CD4-positive, alpha-beta T cell treated with Interleukin-4 for 4 hours (primary cell): ENCODE measurements at regions not wholly inside any gene's neighbourhood (a gene's known extent, or its start where the extent isn't known, plus 50 kb on each side); places are given as distances from the start of the nearest gene placed in this dataset.

Experiments used
- DNase-seq: peaks from one replicate; pipeline ENCODE4 v3.0.0-alpha.2; 2020

DNA sequence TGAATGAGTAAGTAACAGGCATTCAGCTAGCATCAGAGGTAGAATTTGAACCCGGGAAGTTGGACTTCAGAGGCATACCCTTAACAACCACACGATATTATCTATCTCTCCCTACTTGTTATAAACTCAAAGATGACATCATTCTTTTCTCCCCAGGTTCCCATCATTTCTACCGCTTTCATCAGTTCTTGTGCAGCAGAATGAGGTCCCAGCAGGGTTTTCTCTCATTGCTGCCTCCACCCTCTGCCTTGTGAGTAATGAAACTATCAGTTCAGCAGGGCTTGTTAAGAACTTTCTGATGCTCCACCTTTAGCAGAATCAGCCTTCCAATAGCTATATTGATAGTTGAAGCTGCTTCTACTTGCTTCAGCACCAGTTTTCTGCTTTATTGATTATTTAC is 487.5 kb upstream of the KCNMB2 start:
- DNase-seq, result no peak

DNA sequence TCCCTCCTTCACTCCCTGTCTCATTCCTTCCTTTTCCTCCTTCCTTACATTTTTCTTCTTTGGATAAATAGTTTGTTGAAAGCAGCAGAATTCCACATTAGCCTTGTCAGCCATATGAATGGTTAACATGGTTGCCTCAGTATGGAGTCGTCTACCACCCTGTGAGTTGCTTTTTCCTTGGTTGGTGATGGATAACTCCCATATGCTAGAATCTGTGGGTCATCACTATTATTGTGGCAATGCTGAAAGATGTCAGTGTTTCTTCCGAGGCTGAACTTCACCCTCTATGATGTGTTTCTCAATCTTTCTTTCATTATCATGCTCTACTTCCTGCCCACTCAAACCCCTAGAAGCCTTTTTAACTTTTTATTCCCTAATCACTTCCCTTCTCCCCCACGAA is 481.8 kb upstream of the KCNMB2 start:
- DNase-seq, result no peak

DNA sequence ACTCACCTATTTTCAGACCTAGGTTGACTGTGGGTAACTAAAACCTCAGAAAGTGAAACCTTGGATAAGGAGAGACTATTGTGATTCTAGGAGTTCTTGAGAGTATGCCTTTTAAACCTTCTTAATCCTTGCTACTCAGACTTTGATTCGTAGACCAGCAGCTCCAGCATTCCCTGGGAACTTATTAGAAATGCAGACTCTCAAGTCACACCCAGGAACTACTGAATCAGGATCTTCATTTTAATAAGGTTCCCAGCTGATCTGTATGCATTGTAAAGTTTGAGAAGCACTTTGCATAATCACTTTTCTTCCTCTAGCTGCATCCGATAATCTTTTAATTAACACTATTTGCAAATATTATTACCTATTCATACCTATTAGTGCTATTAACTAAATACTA is 480.3 kb upstream of the KCNMB2 start:
- DNase-seq, result no peak

DNA sequence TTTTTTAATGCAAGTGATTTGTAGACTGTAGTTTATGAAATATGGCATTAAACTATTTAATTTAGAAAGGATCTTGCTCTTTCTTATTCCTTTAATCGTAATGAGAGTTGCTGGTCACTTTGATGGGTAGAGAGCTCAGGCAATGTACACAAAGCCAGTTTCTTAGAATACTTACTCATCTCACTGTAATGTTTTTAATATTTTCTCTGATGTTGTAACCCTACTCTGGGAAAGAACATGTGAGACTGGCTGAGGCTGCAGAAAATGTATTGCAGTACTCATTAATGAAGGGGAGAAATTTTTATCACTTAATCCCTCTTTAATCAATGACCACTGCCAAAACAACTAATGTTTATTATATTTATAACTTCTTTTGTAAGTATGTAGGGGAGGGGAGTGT is 479.4 kb upstream of the KCNMB2 start:
- no peak for DNase-seq

DNA sequence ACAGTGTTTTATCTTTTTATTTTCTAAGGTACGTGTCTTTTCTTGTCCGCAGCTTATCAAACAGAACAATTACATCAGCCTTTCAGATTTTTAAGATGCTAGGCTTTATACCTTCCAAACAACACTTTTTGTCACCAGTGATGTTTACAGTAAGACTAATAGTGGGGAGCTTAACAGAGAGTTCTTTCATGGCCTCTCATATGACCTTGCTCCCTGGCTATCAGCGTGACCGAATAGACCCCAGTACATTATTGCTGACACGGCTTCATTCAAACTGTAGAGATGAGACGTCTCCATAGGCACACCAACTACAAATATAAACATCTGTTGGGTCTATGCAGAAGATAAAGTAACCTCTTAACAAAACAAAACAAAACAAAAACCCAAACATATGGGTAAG is 477.6 kb upstream of the KCNMB2 start:
- no peak for DNase-seq

DNA sequence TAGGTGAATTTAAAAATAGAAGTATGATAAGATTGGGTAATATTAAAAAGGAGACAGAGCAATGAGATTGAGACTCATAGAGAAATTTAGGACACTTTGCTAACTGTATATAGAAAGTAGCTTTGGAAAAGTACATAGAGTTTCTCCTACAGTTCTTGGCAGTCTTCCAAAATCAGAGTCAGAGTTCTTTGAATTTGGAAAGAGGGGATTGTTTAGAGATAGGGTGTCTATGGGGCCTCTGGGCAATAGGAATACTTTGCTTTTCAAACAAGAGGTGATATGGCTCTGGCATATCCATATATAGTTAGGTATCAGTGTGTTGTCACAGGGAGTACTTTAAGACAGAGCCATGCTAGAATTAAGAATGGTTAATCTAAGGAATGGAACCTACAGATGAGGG is 477.1 kb upstream of the KCNMB2 start:
- DNase-seq, result no peak

DNA sequence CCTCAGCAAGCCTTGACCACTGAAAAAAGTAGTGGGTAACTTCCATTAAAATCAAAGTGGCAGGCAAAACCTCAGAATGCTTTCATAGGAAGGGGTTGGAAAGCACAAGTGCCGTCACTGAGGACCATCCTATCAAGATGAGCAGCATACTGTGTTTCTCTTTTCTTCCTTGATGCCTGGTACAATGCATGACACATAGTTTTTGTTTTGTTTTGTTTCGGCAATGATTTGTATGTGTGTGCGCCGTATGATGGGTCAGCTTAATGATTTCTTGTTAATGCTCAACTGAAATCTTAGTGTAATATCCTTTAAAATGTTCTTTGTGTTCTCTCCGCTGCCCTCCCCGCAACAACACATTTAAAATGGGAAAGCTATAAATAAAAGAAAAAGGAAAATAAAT is 476.4 kb upstream of the KCNMB2 start:
- DNase-seq, result no peak

DNA sequence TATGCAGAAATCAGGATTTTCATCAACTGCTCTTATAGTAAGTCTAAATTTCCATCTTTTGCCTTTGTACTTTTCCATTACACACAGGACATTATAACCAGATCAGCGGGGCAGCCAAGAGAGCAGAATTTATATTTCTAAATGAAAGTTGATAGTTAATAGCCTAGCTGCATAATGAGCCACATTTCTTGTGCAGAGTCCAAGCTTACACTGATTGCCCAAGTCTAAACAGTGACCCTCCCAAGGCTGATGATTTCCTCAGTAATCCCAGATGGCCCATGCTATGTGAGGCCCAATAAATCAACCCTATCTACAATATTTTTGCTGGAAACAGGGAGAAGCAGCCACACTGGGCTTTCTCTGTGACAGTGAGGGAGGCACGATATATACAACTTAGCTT is 475.8 kb upstream of the KCNMB2 start:
- no peak for DNase-seq

DNA sequence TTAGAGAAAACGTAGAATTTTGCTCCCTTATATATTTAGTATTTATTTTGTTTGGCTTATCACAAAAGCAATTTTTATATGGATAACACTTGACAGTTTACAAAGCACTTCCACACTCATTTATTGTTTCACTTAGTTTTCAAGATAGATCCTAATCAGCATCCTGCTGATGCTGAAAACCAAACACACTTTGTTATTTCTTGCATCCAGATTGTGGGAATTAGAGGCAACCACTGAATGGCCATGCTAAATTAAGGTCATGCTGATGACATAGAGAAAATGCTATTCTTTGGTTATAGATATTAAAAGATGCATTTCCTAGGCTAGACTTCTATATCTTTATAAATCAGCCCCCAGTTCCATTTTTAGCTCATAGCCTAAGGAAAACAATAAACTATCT is 474.1 kb upstream of the KCNMB2 start:
- DNase-seq, result no peak

DNA sequence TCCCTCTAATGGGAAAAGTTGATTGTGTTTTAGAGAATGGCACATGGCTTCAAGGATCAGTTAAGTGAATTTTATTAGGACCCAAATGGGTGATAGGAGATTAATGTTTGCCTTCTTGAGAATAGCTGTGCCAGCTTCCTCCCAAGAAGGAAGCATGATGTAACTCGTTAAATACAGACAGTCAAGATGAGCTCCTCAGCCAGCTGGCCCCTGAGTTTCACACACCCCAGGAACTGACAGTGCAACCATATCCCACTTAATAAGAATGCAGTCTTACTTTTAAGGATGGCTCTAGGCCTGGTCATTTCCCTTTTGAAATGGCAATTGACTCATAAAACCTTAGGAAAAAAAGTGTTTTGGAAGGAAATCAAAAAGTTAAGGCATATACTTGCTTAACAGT is 472.8 kb upstream of the KCNMB2 start:
- no peak for DNase-seq

DNA sequence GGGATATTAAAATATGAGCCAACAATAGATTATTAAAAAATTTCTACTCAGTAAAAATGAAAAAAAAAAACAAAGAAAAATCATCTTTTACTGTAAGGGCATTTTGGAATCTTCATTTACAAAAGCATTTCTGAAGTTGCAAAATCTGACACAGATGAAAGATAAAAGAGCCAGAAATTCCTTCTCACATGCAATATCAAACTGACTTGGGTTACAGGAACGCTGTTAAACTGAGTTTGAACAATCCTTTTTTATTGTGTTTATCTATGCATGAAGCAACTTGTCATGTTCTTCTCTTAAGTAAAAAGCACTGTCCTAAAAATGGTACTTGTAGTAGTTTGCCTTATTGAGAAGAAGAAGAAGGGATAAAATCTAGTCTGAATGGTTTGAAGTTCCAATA is 468.5 kb upstream of the KCNMB2 start:
- DNase-seq, result no peak

DNA sequence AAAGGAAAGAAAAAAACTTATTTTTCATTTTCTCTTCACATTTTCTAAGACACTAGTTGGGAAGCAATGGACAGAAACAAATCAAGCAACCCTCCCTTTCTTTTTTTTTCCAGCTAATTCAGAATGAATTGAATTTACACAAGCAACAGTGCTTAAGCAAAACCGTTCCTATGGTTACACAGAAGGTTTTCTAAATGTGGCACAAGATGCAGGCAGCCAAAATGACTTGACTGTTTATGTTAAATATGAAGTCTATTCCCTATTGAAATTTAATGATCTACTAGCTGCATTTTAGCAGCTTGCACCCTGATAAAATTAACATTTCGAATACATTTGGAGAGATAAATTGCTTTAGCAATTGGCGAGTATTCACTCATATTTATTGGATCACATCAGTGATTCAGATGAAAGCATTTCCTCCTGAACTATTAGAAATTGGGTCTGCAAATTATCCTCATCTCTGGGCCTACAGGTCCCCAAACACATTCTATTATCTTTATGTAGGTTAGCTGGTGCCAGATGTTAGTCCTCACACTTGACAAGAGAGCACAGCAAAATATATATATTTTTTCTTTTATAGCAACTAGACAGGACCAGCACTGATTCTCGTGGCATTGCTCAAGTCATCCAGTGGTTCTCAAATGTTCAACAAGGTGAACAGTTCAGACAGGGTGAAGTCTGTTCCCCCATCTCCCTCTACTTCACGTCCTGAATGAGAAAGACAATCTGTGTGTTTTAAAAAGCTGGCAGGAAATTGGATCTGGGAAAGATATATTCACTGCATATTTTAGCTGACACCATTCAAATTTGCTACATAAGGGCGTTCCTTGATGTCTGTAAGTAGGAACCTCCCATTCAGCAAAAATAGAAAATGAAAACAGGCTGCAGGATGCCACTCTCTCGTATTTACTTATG is 463.6 kb upstream of the KCNMB2 start:
- no peak for DNase-seq

DNA sequence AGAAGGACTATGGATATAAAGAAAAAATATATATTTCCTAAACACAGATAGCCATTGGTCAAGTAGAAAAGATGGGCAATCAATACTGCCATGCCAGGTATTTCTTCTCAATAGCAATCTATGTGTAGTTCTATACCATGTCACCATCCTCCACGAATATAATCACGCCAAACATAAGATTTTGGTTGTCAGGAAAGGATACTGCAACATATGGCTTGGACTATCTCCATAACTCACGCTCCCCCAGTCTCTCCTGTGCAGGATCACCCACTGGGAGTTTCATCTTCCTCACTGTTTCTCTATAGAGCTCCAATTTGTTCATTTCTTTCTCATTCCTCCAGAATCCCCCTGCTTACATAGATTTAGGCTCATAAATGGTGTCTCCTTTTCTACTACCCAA is 462.9 kb upstream of the KCNMB2 start:
- DNase-seq, result no peak

DNA sequence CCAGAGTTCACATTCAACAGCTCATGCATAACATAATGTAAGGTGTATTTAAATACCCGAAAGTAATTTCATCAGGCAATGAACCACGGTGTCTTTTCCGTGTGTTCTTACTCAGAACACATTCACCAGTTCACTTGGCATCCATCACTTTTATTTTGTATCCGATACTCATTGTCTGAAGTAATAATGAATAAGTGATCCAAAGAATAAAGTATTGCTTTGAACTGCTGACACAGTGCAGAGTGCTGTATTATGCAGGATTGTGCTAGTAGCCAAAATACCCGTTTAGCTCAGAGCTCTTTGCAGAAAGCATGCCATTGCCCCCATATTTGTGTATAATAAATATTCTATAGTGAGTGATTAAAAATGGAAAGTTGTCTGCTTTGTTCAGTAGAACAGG is 460.9 kb upstream of the KCNMB2 start:
- no peak for DNase-seq

DNA sequence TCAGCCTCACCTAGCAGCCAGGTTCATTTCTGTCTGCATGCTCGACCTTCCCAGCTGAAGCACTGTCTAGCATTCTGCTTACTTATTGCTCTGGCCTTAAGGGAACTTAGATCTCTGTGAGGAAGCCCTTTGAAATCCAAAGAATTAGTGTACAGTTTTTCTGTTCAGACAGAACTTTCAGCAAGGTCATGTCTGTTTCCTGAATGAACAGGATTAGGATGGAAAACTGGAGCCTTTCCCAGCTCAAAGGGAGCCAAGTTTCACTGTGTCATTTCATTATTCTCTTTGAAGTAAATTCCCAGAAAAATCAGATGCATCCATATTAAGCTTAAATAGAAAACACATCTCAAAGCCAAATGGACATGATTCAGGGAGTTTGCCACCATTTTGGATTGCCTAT is 457.3 kb upstream of the KCNMB2 start:
- DNase-seq, result no peak

DNA sequence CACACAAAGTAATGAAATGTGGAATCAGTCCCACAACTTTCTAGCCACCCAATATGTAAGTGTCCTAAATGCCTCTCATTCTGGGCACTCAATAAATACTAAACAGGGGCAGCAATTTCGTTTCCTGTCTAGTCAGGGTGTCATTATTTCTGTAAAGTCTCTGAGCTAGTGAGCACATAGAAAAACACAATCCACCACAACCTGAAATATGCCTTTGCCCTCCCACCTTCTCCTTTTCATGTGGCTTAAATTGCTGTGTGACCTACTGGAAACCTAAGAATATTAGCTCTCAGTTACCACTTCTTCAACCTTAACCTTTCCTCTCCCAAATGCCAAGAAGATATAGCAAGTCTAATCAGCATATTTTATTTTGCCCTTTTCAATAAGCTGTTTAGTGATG is 456.3 kb upstream of the KCNMB2 start:
- DNase-seq, result no peak

DNA sequence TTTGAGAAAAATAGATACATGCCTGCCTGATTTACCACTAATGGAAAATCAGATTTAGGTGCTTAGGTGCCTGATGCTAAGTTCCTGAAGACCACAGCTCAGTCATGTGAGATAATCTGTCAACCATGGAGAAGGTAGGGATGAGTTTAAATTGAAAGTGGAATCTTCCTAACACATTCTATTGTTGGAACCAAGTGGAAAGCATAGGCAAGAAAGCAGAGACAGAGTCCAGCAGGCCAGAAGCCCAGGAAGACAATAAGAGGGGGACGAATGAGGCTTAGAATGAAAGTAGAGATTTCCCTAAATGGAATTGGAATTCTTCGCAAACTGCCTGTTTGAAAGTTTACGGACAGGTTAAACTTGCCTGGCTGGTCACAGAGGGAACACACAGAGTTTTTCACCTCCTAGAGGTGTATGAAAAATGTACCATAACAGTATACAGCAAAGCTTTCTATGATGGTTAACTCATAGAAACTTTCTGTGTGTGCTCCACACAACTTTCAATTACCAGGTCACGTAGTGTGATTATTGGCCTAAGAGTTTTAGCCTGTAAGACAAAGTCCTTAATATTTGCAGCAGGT is 453.8 kb upstream of the KCNMB2 start:
- DNase-seq, result no peak

DNA sequence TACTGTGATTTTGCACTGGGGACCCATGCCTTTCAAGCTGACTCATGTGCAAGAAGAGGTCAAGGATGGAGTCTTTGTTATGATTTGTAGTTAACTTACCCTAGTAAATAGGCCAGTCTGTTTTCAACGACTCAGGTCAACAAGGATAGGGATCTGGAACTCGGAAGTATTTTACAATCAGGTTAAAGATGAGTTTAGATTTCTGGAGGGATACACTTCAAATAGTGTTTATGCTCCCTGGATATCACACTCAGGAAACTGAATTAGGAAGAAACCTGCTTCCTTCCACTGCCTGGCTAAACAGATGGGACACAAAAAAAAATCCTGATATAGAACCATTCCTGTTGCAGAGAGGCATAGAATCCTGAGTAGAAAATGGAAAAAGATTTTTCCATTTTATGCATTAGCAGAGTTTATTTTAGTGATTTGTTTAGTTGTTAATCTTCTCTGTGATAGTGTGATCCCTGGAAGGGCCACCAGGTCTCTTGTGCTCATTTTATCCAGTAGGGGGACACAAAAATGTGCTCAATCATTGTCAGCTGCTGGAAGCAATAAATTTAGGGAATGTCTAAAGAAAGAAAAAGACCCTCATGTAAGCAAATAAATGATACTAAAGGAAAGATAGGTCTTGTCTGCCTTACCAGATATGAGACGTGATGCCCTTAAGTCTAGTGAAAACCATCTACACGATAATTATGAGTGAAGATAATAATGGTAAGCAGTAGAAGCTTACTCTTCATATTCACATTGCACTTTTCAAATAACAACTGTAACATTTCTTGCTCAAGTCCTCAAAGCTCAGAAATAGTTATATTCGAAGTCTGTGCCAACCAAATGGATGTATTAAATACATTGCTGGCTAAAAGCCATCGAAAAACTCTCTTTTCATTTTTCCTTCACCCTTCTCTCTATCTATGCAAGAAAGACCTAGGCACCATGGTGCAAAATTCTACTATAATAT is 452.1 kb upstream of the KCNMB2 start:
- no peak for DNase-seq

DNA sequence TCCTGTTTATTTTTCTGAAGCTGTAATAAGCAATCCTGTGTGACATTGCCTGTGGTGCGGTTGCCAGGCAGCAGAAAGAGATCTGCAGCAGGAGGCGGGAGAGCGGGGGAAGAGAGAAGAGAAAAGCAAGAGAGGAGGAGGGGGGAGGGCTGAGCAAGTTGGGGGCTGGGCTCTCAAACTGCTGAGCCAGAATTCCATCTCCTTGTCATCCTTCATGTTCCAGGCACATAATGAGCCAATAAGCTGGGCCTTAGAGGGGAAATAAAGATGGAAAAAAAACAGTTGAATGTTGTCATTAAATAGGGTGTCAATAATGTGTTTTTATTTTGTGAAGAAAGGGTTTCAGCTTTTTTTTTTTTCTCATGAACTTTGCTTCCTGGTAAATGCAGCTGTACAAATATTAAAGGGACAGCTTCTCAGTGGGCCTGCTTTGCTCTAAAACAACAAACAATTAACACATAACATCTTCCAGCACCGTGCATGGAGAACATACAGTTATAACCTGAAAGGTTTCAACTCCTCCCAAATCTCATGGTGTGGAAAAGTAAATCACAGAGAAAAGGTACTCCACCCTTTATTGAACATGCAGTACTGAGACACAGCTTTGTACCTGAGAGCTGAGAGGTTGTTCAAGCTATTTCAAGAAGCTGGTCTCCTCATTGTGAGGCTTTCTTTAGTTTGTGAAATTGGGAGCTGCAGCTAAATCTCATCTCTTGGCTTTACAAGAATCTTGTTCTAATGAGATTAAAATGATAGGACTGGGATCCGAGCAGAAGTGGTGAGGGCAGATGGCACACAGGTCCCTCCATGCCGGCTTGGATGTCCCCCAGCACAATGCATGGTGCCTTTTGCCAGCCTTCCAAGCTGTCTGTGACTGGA is 451.1 kb upstream of the KCNMB2 start:
- DNase-seq, result peak; percentile 36

DNA sequence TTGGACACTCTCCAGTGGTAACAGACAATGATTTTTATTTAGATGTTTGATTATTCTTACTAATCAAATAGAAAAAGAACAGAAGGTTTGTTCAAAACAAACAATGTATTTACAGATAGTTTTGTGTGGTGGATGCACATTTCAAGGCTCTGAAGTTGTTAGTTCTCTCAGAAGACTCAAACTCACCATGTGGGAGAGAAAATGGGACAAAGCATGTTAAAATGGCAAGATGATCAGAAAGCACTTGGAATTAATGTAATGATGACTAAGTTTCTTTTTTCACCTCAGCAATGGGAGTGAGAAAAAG is 450.5 kb upstream of the KCNMB2 start:
- no peak for DNase-seq

DNA sequence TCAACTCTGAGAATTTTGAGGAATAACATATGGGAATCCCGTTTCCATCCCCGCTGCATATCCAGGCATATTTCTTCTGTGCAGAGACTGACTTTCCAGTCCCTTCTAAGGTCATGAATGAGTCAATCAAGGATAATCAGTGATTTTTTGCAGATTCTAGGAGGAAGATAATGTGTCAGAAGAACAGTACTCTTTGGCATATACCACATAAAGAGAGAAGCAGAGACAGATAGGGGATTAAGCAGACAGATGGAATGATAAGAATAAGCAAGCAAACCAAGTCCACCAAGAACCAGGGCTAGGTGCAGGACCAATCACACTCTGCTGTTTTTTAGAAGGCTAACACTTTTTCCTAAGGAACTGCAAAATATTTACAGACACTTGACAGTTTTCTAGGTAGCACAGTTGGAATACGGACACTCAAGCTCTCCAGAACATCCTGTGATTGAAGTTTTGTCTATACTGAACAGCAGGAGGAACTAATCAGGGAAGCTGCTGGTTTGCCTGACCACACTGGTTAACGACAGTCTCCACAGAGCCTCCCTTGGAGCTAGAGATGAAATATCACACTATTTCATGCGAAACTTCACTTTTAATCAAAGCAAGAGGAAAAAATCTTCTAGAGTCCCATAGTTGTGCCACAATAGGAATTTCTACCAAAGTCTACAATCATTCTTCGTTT is 450.0 kb upstream of the KCNMB2 start:
- DNase-seq, result no peak

DNA sequence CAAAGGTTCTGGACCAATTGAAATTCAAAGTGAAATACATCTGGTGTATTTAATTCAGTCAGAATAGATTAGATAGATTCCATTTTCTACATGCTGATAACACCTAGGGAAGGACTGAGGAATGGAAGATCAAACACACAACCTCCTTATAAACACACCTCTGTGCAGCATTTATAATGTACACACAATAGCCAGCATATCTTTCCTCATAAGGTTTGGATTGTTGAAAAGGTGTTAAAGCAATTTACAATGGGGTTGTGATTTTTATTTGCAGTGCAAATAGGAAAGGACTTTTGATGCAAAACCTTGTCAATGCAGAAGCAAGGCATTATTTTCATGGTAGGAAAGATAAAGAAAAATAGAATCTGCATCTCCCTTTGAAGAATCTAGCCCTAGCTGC is 448.9 kb upstream of the KCNMB2 start:
- no peak for DNase-seq
